Mucosa of gallbladder (tissue), 1 donor: ENCODE measurements at regions not wholly inside any gene's neighbourhood (a gene's known extent, or its start where the extent isn't known, plus 50 kb on each side); places are given as distances from the start of the nearest gene placed in this dataset.
"Not testable (repeated sequence)": the region's sequence is repeated elsewhere in the genome, so short reads cannot be mapped to it uniquely, and the experiment has no call there.

Experiments
- DNase-seq: peaks from one replicate; pipeline ENCODE4 v3.0.0-alpha.2; 2020; ENCODE audit warnings: low spot score
- donor health status: DM: no; HTN: no; CAD: no.

GRCh38 chr4:22573198-22573597 lies 57.3 kb upstream of the ADGRA3 start:
- peak; percentile 44 for DNase-seq

- no peak for DNase-seq
These were observed 57.8 kb upstream of the ADGRA3 start for GRCh38 chr4:22573641-22574040.

- DNase-seq = no peak
These were observed 58.6 kb upstream of the ADGRA3 start for GRCh38 chr4:22574424-22574823.

GRCh38 chr4:22574880-22575279 lies 59.0 kb upstream of the ADGRA3 start:
- no peak for DNase-seq

GRCh38 chr4:22587253-22587652 lies 71.4 kb upstream of the ADGRA3 start:
- no peak for DNase-seq

GRCh38 chr4:22593933-22594332 lies 78.1 kb upstream of the ADGRA3 start:
- DNase-seq = no peak

GRCh38 chr4:22595684-22596083 lies 79.8 kb upstream of the ADGRA3 start:
- no peak for DNase-seq

GRCh38 chr4:22596409-22596808 lies 80.5 kb upstream of the ADGRA3 start:
- no peak for DNase-seq

- DNase-seq = no peak
These were observed 81.6 kb upstream of the ADGRA3 start for GRCh38 chr4:22597471-22597870.

GRCh38 chr4:22598113-22599047 lies 82.5 kb upstream of the ADGRA3 start:
- DNase-seq = not testable (repeated sequence)

- DNase-seq = peak; percentile 22
These were observed 83.5 kb upstream of the ADGRA3 start for GRCh38 chr4:22599228-22599928.

GRCh38 chr4:22599929-22600432 lies 84.1 kb upstream of the ADGRA3 start:
- DNase-seq = not testable (repeated sequence)

GRCh38 chr4:22601638-22602037 lies 85.8 kb upstream of the ADGRA3 start:
- not testable (repeated sequence) for DNase-seq

- peak; percentile 51 for DNase-seq
These were observed 85.4 kb upstream of the GBA3 start for GRCh38 chr4:22607382-22607781.

GRCh38 chr4:22609951-22610525 lies 82.7 kb upstream of the GBA3 start:
- DNase-seq = not testable (repeated sequence)

GRCh38 chr4:22614114-22614513 lies 78.6 kb upstream of the GBA3 start:
- no peak for DNase-seq

GRCh38 chr4:22616516-22616915 lies 76.2 kb upstream of the GBA3 start:
- DNase-seq = no peak

GRCh38 chr4:22620144-22620543 lies 72.6 kb upstream of the GBA3 start:
- not testable (repeated sequence) for DNase-seq

GRCh38 chr4:22621970-22622369 lies 70.8 kb upstream of the GBA3 start:
- DNase-seq = not testable (repeated sequence)

GRCh38 chr4:22624002-22624401 lies 68.7 kb upstream of the GBA3 start:
- DNase-seq = not testable (repeated sequence)

- no peak for DNase-seq
These were observed 67.4 kb upstream of the GBA3 start for GRCh38 chr4:22625311-22625710.

- not testable (repeated sequence) for DNase-seq
These were observed 64.9 kb upstream of the GBA3 start for GRCh38 chr4:22627851-22628250.
